ENCODE measurements at regions not wholly inside any gene's neighbourhood (a gene's known extent, or its start where the extent isn't known, plus 50 kb on each side); places are given as distances from the start of the nearest gene placed in this dataset.

DNA sequence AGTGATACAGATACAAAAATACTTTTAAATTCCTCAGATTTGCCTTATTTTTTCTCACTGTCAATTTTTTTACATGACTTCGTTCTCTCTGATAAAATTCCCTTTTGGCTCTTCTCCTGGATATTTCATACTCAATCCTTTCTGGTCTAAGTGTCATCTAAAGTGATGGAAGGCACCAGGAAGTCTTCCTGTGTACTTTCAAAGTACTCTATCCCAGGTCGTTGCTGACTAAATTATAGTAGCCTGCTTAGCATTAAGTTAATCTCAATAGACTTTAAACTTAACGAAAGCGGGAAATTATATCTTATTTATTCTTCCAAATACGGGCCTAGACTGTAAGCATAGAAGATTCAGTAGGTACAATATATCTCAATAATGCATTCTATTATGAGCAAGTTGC, 67.8 kb downstream of the CASP12 start:
- no peak for DNase-seq (ENCODE audit: low spot score)

DNA sequence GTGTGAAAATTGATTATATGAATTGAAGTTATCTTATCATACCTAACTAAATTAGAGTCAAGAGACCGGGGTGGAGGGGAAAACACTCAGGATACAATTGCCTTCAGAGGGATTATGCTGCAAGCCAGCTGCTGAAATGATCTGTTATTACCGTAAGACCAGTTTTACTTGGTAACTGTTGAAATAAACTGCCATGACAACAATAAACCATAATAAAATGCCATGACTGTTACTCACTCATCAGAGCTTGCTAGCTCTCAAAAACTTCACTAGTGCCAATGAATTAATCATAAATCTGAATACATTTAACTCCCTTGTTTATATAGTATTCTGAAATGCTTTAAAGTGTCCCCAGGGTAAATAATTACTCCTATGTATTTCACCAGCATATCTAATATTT, 68.2 kb downstream of the CASP12 start:
- DNase-seq (ENCODE audit: low spot score) = no peak

DNA sequence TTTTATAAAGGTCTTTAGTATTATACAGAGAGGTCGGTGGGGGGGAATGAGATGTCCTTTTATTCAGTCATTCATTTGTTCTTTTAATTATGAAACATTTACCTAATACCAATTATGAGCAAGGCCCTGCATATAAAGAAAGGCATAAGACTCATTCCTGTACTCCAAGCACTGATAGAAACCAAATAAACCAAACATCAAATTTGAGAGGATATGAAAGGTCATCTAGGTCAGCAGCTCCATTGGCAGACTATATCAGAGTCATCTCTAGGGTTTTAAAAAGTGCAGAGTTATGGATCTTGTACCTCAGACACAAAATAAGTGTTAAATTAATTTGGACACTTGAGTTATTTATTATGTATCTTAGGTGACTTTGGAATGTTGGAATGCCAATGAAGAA, 71.5 kb downstream of the CASP12 start:
- DNase-seq (ENCODE audit: low spot score) = no peak

DNA sequence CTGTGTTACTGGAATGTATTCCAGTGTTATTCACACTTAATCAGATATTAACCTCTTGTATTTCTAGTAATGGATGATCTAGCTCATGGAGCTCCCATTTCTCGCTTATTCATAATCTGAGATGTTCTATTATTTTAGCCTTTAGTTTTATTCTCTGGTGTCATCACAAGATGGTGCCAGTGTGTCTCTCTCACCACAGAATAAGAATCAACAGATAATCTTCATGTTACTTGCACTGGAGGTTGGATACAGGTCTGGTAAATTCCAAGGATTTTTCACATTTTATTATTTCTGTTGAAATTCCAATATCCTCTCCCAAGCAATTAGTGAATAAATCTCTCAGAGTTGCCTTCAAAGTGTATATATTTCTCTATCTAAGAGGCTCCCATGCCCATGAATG, 74.6 kb downstream of the CASP12 start:
- DNase-seq (ENCODE audit: low spot score) = peak; percentile 44

DNA sequence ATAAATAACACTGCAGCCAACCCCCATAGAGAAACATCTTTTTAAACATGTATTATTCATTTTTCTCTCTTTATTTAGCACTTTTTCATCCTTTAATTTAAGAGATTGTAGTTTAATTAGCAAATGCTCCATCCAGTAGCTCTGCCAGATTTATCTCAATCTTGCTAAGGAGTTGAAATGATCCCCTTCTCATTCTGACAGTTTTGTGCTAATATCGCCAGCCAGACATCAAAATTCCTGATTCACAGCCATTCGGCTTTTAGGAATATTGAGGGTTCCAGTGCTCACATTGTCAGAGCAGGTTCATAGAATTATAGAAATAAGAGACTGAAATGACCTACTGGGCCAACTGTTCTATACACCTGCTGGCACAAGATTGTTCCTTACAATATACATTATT, 77.8 kb downstream of the CASP12 start:
- no peak for DNase-seq (ENCODE audit: low spot score)

DNA sequence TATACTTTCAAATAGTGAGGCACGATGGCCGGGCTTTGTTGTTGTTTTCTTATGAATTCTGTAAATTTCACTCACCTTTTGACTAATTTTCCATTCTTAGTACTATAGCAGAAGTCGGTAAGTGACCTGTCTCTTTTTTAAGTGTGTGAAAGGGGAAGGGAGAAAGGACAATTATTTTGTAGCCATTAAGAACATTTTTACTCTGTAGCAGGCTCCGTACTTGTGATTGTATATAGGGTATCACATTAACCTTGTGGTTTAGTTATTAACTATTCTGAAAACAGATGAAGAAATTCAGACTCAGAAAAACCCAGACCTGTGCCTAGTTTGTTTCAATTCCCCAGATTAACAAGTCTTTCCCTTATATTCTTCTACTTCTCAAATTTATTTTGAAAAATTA, 78.7 kb downstream of the CASP12 start:
- no peak for DNase-seq (ENCODE audit: low spot score)

DNA sequence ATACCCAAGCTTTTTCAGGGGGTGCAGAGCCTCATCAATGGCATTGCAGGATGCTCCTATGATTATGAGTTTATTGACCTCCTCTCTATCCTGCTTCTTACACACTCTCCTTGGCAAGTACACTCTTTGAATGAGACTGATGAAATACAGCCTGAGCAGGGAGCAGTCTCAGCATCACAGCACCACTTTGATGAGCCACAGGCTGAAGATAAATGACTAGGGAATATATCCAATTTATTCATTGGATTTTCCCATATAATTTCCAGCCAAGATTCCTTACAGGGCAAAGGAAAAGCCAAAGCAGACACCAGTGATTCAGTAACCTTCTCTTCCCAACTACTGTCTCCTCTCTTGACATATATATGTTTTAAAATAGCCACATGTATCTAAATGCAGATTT, 79.2 kb downstream of the CASP12 start:
- no peak for DNase-seq (ENCODE audit: low spot score)

DNA sequence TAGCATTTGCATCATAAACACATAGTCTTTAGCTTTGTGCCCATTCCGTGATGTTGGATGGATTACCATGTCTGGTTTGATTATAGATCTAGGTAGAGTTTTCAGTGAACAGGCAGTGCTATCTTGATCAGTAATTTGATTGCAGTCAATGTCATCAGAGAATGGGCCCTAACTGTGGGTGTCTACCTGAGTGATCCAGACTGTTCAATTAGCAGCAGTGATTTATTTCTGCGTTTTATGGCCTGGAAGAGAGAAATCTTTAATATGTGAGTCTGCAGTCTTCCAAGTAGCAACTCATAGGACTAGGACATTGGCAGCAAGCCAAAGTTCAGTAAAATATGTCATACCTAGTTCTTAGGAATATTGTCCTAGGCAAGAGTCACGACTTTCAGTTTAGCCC, 80.3 kb downstream of the CASP12 start:
- no peak for DNase-seq (ENCODE audit: low spot score)

DNA sequence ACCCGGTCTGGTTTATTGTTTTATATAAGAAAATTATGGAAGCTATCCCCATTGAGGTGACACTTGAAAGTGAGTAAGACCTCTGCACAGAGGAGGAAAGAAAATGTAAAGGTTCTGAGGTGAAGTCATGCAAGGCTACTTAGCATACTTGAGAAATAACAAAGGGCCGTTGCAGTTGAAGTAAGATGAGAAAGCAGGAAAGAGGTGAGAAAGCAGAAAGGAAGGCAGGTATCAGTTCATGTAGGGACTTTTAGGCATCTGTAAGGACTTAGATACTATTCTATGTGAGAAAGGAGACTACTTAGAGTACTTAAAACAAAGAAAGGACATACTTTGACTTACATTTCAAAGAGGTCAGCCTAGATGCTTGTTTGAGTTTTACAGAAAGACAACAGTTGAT, 84.7 kb downstream of the CASP12 start:
- DNase-seq (ENCODE audit: low spot score) = no peak

DNA sequence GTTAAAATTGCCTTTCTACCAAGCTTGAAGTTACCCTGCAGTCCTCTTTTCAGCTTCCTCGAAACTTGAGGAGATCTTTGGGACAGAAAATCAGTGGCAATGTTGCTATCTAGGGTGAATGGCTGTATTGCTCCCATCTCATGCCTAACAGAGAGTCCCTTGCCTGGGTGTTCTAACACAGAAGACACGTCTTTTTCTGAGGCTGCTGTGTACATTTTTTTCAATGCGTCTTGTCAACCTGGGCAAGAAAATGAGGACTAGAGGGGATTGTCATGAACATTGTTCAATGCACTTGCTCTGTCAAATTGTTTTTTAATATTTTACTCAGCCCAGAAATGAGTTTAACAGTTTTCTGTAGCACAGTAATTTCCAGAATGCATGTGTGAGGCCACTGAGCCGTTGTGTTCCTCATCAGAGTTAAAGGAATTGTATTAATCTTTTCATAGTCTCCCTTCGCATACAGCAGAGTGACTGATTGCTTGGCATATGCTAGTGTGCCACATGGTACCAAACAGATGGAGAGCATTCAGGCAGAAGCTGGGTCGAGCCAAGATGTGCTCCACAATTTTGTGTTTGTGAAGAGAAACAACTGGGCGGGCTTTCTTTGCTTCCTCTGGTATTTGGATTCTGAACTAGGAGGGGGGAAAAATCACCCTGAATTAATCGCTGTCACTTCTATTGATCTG, 86.0 kb downstream of the CASP12 start:
- DNase-seq (ENCODE audit: low spot score) = no peak

DNA sequence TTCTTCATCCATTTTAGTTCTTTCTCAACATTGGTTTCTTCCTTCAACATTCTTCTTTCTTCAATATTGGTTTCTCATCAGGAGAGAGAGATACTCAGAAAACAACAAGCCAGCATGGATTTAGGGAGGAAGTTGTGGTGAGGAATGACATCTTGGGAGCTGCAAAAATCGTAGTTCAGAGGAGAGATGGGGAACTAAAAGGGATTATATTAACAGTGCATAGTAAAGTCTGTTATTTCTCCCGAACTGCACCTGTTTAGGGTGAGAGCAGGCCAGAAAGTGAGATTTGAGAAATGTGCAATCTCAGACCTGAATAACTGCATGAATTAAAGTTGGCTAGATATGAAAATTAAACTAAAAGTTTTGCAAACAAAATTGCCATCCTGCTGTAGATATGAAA, 94.5 kb downstream of the CASP12 start:
- no peak for DNase-seq (ENCODE audit: low spot score)

DNA sequence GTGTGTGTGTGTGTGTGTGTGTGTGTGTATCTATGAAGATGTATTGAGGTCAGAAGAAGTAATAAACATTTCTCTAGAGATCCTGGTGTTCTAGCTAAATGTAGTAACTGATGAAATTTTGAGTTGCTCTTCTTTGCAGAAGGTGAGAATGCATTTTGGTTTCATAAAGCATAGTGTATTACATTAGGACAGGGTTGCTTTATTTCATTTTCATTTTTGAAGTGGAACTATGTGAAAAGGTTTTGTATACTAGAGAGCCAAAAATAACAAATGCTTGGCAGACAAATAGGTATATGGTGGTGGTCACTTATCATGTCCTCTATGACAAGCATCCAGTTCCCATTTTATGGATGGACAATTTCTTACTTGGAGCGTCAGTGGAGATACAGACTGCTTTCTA, 99.0 kb downstream of the CASP12 start:
- DNase-seq (ENCODE audit: low spot score) = no peak

DNA sequence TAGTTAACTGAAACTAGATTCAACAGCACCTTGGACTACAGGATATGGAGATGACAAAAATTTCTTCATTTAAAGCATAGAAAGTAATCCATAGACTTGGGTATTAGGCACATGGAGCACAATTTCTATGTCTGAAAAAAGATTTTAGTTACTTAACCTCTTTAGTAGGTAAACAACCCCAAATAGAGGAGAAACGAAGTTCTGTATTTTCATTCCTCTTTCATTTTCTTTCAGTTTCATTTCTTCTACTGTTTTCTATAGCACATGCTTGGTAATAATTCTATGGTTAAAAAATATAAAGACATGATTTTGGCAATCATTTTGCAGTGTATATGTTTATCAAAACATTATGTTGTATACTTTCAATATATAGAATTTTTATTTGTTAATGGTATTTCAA, 99.5 kb downstream of the CASP12 start:
- DNase-seq (ENCODE audit: low spot score) = no peak

DNA sequence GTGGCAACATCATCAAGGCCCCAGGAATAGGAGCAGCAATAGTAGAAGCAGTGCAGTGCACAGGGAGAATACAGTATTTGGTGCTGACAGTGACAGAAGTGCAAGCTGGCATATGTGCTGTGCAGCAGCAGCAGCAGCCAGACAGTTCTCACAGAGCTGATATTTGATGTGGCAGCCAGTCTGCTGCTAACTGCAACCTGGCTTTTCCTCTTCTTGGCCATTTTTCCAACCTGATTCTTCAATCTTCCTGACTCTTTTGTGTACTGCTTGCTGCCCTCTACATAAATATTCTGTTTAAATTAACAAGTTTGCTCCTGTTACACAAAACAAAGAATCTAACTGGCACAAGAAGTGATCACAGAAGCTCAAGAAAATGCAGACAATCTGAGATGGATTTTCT, 102.0 kb downstream of the CASP12 start:
- no peak for DNase-seq (ENCODE audit: low spot score)

DNA sequence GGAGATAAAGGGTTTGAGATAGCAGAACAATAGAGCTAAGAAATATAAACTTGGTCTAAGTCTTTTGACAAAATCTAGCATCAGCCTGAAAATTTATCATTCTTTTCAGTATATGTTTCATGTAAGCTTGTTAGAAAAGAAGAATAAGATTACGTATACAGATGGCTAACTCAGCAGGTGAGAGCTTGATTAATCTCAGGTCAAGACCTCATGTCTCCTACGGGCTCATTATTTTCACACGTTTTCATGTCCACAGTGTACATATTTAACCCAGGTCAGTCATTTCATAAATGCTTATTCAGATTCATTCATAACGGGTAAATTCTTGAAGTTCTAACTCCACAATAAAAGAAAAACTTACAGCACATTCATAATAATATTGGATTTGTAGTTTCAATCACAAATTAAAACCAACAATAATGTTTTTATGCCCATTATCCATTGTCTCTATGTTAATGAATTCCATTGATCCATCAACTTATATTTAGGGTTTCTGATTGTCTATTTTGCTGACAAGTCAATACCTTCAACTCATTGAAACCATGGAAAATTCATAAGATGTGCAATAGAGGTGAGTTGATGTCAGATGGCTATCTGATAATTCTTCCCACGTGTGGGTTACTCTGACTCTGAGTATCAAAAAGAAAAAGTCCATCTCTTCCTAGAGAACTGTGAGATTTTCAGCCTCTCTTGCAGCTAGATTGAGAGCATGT, 102.6 kb downstream of the CASP12 start:
- DNase-seq (ENCODE audit: low spot score) = no peak

DNA sequence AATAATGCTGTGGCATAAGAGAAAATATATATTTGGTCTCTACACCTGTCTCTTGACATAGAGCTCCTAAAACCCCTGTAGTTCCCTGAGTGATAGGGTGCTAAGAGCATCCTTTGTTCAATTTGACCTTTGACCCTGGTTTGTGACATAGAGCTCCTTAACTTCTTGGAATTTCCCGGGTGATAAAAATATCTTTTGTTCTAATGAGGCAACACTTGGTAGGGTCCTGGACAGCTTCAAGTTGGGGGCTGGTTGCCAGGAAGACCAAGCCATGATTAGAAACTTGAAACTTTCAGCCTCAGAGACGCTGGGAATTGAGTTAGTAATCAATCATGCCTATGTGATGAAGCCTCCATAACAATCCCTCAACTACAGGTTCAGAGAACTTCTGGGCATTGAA, 105.4 kb downstream of the CASP12 start:
- DNase-seq (ENCODE audit: low spot score) = no peak

DNA sequence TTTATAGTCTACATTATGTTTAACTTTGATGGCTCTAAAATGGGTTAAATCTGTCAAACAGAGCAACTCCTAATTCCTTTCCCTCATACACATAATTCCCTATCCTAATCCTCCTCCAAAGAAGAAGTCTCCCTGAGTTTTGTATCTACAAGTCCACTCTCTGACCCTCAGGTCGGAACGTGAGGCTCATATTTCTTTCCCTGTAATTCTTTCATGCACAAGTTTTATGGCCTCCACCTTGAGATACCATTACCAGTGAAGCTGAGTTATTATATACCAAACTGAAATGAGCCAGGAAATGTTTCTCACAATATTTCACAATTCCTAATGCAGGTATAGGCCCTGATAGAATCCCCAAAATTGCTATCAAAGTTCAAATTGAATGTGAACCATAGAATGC, 106.4 kb downstream of the CASP12 start:
- DNase-seq (ENCODE audit: low spot score) = no peak

DNA sequence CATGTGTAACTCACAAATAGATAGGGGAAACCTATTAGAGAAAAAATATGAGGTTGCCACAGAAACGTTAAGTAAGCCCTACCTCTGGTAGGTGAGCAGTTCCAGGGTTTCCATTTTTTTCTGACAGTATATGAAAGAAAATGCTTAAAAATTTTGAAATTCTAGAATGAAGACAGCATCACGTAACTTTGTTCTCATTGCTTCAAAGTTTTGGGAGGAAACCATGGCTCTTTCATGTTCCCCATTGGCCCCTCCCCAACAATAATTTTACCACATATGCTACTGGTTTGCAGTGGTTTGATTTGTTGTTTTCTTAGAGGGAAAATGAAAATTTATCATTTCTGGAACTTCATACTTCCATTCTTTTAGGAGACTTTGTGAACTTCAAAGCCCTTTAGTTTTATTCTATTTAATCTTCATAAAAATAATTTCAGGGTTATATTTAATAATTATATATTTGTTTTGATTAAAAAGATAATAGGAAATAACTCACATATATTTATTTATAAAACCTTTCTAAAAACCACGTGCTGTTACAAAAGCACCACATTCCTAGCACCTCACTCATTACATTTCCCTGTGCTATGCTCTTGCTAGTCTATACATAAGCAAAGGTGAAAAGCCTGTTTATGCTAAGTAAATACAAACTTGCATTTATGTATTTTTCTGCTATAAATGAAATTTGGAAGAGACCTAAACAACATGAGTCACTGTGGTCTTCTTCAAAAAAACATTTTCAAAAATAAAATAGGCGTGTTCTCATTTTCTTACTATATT, 113.4 kb downstream of the CASP12 start:
- no peak for DNase-seq (ENCODE audit: low spot score)

DNA sequence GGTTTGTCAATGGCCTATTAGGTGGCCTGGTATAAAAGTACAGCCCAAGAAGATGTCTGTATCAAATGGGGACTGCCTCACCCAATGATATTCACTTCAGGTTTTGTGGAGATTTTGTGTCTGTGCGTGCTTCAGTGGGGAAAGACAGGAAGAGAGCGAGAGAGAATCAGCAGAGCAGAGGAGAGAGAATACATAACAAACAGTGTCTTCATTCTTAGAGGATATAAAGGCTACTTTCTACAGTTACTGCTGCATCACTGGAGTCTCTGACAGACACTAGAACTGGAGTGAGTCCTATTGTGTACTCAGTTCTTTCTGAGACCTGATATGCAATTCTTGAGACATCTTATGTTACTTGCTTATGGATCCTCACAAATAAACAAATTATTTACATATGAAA, 115.0 kb downstream of the CASP12 start:
- DNase-seq (ENCODE audit: low spot score) = no peak

DNA sequence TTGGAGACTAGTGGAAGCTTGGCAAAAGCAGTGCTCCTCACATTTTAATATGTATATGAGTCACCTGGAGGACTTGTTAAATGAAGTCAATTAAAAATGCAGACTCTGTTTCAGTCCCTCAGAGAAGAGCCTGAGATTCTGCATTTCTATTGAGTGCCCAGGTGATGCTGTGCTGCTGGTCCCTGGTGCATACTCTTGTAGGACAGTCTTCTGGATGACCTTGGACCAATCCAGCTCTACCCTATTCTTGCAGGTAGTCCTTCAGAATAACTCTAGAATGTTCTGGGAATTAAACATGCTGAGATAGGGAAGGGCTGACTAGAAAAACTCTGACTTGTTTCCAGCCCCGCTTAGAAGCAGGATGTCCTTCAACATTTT, 115.9 kb downstream of the CASP12 start:
- no peak for DNase-seq (ENCODE audit: low spot score)

DNA sequence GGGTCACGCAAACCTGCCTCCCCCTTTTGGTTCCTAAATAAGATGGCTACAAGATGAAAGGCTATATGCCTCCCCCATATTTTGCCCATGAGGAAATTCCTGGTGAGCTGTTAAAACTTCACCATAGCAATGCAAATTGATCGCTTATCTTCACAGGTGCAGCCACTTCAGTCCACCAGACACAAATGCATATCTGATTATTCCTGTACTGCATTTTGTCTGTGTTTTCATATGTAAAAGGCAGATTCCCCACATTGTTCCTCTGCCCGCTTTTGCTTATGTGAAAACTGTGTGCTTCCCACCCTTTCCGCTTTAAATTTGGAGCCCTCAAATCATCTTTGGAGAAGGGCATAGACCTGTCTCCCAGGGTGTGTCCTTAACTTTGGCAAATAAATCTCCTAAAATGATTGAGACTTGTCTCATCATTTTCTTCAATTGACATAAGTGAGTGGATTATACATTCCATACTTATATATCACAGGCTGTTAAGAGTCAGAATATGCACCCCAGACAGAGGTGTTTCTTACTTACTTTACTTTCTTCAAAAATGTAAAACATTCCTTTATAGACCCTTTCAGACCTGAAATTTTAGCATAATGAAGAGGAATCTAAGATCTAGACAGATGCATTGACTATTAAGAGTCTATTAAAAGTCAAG, 116.4 kb downstream of the CASP12 start:
- DNase-seq (ENCODE audit: low spot score) = no peak

DNA sequence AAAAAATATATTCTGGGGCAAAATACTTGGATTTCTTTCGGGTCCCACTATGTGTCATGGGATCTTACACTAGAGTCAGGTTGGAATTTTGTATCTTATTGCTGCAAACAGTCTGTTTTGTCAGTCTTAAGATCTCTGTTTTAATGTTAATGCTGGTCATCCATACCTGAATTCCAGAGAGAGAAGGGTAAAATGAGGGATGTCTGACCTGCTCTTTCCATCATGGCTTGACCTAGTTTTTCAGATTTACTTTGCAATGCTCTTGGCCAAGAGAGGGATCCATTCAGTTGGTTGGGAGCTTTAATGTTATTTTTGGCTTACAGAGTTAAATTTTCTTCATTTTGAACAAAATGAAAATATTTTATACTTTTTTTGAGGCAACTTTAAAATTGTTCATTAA, 117.2 kb downstream of the CASP12 start:
- no peak for DNase-seq (ENCODE audit: low spot score)

Data from globus pallidus (tissue), 1 donor.